ENCODE measurements at regions not wholly inside any gene's neighbourhood (a gene's known extent, or its start where the extent isn't known, plus 50 kb on each side); places are given as distances from the start of the nearest gene placed in this dataset.
"Not testable (repeated sequence)": the region's sequence is repeated elsewhere in the genome, so short reads cannot be mapped to it uniquely, and the experiment has no call there.

GRCh38 chr1:25118546-25118945 is 113.8 kb downstream of the SYF2 start:
- TF ChIP-seq GATA1 (IDR thresholded peaks at IDR 0.05; ENCODE audit: low read depth, low read length): no peak
- no peak for TF ChIP-seq POLR2A (IDR thresholded peaks at IDR 0.05; ENCODE audit: low read length)
- no peak for DNase-seq

- TF ChIP-seq GATA1 (IDR thresholded peaks at IDR 0.05; ENCODE audit: low read depth, low read length) (no peak), POLR2A (IDR thresholded peaks at IDR 0.05; ENCODE audit: low read length) (no peak)
- DNase-seq: peak in 1 of 2 experiments; percentile 29
Measured at GRCh38 chr1:25117233-25117823, 115.0 kb downstream of the SYF2 start.

GRCh38 chr1:25116832-25117231 is 115.5 kb downstream of the SYF2 start:
- TF ChIP-seq POLR2A (IDR thresholded peaks at IDR 0.05; ENCODE audit: low read length) (no peak), GATA1 (IDR thresholded peaks at IDR 0.05; ENCODE audit: low read depth, low read length) (no peak)
- DNase-seq: no peak

GRCh38 chr1:25116117-25116516 is 116.2 kb downstream of the SYF2 start:
- DNase-seq: not testable (repeated sequence)

GRCh38 chr1:25113731-25114130 is 118.6 kb downstream of the SYF2 start:
- TF ChIP-seq POLR2A (IDR thresholded peaks at IDR 0.05; ENCODE audit: low read length) (no peak), GATA1 (IDR thresholded peaks at IDR 0.05; ENCODE audit: low read depth, low read length) (no peak)
- no peak for DNase-seq

- TF ChIP-seq POLR2A (IDR thresholded peaks at IDR 0.05; ENCODE audit: low read length) (no peak), GATA1 (IDR thresholded peaks at IDR 0.05; ENCODE audit: low read depth, low read length) (no peak)
- no peak for DNase-seq
Measured at GRCh38 chr1:25113086-25113485, 119.2 kb downstream of the SYF2 start.

- TF ChIP-seq GATA1 (IDR thresholded peaks at IDR 0.05; ENCODE audit: low read depth, low read length): no peak
- TF ChIP-seq POLR2A (IDR thresholded peaks at IDR 0.05; ENCODE audit: low read length): no peak
- DNase-seq: no peak
Measured at GRCh38 chr1:25112400-25112799, 119.9 kb downstream of the SYF2 start.

GRCh38 chr1:25111706-25112105 is 120.6 kb downstream of the SYF2 start:
- TF ChIP-seq POLR2A (IDR thresholded peaks at IDR 0.05; ENCODE audit: low read length) (no peak), GATA1 (IDR thresholded peaks at IDR 0.05; ENCODE audit: low read depth, low read length) (no peak)
- no peak for DNase-seq

GRCh38 chr1:25110485-25110884 is 121.8 kb downstream of the SYF2 start:
- no peak for DNase-seq
- TF ChIP-seq GATA1 (IDR thresholded peaks at IDR 0.05; ENCODE audit: low read depth, low read length) (no peak), POLR2A (IDR thresholded peaks at IDR 0.05; ENCODE audit: low read length) (no peak)

GRCh38 chr1:25110036-25110435 is 122.3 kb downstream of the SYF2 start:
- DNase-seq: no peak
- no peak for TF ChIP-seq GATA1 (IDR thresholded peaks at IDR 0.05; ENCODE audit: low read depth, low read length)
- TF ChIP-seq POLR2A (IDR thresholded peaks at IDR 0.05; ENCODE audit: low read length): no peak

- DNase-seq: no peak
- TF ChIP-seq GATA1 (IDR thresholded peaks at IDR 0.05; ENCODE audit: low read depth, low read length): no peak
- TF ChIP-seq POLR2A (IDR thresholded peaks at IDR 0.05; ENCODE audit: low read length): no peak
Measured at GRCh38 chr1:25109531-25109951, 122.8 kb downstream of the SYF2 start.

- no peak for DNase-seq
- no peak for TF ChIP-seq POLR2A (IDR thresholded peaks at IDR 0.05; ENCODE audit: low read length)
- no peak for TF ChIP-seq GATA1 (IDR thresholded peaks at IDR 0.05; ENCODE audit: low read depth, low read length)
Measured at GRCh38 chr1:25107643-25108010, 124.7 kb downstream of the SYF2 start.

- TF ChIP-seq GATA1 (IDR thresholded peaks at IDR 0.05; ENCODE audit: low read depth, low read length): no peak
- TF ChIP-seq POLR2A (IDR thresholded peaks at IDR 0.05; ENCODE audit: low read length): no peak
- no peak for DNase-seq
Measured at GRCh38 chr1:25106976-25107642, 125.2 kb downstream of the SYF2 start.

GRCh38 chr1:25106352-25106751 is 126.0 kb downstream of the SYF2 start:
- no peak for TF ChIP-seq GATA1 (IDR thresholded peaks at IDR 0.05; ENCODE audit: low read depth, low read length)
- no peak for TF ChIP-seq POLR2A (IDR thresholded peaks at IDR 0.05; ENCODE audit: low read length)
- no peak for DNase-seq

- no peak for DNase-seq
- TF ChIP-seq GATA1 (IDR thresholded peaks at IDR 0.05; ENCODE audit: low read depth, low read length) (no peak), POLR2A (IDR thresholded peaks at IDR 0.05; ENCODE audit: low read length) (no peak)
Measured at GRCh38 chr1:25105836-25106235, 126.5 kb downstream of the SYF2 start.
